Astrocyte (in vitro differentiated cells and primary cell): ENCODE measurements at regions not wholly inside any gene's neighbourhood (a gene's known extent, or its start where the extent isn't known, plus 50 kb on each side); places are given as distances from the start of the nearest gene placed in this dataset.

Experiments
- EZH2 ChIP-seq: IDR thresholded peaks from 2 replicates; pipeline ENCODE4 v1.6.1; 2012; ENCODE audit warnings: mild to moderate bottlenecking, low read length, inconsistent platforms; ENCODE audit not compliant: insufficient read depth
- TF ChIP-seq, protein P1 (sequence below): IDR thresholded peaks from 2 replicates; pipeline ENCODE4 v1.5.1; 2011; ENCODE audit warnings: low read depth, mild to moderate bottlenecking, inconsistent platforms, low read length, moderate library complexity; ENCODE audit not compliant: insufficient read depth

DNA sequence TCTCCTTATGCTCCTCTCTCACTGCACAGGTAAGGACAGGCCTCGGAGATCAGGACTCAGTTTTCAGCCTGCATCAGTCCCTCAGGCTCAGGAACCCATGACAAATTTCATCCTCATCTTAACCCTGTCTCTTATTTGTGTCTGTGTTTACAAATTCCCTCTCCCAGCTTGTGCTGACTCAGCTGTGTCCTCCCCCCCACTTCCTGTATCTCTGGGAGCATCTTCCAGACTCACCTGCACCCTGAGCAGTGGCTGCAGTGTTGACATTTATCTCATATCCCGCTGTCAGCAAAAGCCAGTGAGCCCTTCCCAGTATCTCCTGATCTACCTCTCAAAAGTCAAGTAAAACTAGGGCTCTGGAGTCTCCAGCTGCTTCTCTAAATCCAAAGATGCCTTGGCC is 65.6 kb upstream of the VPREB1 start:
- TF ChIP-seq, protein P1, sequence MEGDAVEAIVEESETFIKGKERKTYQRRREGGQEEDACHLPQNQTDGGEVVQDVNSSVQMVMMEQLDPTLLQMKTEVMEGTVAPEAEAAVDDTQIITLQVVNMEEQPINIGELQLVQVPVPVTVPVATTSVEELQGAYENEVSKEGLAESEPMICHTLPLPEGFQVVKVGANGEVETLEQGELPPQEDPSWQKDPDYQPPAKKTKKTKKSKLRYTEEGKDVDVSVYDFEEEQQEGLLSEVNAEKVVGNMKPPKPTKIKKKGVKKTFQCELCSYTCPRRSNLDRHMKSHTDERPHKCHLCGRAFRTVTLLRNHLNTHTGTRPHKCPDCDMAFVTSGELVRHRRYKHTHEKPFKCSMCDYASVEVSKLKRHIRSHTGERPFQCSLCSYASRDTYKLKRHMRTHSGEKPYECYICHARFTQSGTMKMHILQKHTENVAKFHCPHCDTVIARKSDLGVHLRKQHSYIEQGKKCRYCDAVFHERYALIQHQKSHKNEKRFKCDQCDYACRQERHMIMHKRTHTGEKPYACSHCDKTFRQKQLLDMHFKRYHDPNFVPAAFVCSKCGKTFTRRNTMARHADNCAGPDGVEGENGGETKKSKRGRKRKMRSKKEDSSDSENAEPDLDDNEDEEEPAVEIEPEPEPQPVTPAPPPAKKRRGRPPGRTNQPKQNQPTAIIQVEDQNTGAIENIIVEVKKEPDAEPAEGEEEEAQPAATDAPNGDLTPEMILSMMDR, result no peak
- no peak for TF ChIP-seq EZH2
